Iris pigment epithelial cell (primary cell): ENCODE measurements at regions not wholly inside any gene's neighbourhood (a gene's known extent, or its start where the extent isn't known, plus 50 kb on each side); places are given as distances from the start of the nearest gene placed in this dataset.
"Not testable (repeated sequence)": the region's sequence is repeated elsewhere in the genome, so short reads cannot be mapped to it uniquely, and the experiment has no call there.

ENCODE experiments used
- DNase-seq: peaks from one replicate; pipeline ENCODE4 v3.0.0-alpha.2; 2011; ENCODE audit warnings: low read depth

DNA sequence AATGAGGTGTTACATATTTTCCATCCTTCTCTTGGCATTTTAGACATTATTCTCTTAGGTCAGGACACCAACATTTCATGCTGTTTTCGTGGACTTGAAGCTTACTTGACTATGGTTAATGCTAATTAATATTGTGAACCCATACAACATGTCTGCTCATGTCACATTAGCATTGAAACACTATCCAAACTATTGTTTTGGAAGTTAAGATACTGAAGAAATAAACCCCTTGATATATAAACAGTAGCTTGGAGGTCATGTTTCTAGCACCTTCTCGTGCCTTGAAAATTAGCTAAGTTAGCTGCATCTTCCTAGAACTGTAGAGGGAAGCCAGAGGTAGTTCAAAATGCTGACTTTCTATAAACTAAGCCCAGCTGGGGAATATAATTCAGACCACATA, 288.8 kb downstream of the LTN1 start:
- no peak for DNase-seq

DNA sequence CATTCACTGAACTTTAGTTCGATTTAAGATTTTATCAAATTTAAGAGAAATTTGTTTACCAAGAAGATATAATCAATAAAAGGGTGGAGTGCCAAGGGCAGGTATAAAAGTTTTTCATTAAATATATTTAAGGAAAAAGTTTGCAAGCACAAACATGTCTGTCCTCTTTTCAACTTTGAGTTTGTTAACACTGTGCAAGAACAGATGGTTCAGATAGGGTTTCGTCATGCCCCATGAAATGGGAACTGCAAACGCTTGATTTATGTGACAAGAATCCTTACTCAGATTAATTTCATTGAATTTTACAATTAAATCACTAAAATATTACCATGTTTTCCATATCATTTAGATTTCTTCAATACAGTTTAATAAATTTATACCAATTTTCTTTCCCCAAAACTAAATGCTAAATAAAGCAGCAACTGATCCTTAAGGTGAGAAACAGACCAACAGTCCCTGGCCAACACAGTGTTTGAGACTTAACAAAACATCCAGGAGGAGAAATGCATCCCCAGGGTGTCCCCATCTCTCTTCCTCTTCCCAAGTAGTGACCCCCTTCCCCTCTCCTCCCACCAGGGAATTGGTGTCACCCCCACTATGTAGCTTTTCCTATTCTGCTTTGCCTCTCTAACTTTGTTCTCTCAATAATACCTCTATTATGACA, 292.9 kb downstream of the LTN1 start:
- no peak for DNase-seq

DNA sequence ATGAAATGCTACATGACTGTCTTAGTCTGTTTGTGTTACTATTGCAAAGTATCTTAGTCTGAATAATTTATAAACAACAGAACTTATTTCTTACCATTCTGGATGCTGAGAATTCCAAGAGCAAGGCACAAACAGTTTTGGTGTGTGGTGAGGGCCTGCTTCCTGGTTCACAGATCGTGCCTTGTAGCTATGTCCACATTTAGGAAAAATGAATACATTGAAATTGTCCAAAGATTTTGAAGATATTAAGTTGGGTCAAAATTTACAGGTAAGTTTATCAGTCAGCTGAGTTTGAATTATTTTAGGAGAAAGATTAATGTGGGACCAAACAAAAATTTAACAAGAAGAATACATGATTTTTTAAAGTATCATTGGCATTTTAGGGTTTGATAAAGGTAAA, 293.5 kb downstream of the LTN1 start:
- DNase-seq, result no peak

DNA sequence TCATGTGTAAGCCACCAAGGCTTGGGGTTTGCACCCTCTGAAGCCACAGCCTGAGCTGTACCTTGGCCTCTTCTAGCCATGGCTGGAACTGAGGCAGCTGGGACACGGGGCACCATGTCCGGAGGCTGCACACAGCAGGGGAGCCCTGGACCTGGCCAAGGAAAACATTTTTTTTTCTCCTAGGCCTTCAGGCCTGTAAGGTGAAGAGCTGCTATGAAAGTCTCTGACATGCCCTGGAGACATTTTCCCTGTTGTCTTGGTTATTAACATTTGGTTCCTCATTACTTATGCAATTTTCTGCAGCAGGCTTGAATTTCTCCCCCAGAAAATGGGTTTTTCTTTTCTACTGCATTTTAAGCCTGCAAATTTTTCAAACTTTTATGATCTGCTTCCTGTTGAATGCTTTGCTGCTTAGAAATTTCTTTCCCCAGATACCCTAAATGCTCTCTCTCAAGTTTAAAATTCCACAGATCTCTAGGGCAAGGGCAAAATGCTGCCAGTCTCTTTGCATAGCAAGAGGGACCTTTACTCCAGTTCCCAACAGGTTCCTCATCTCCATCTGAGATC, 295.8 kb downstream of the LTN1 start:
- no peak for DNase-seq

DNA sequence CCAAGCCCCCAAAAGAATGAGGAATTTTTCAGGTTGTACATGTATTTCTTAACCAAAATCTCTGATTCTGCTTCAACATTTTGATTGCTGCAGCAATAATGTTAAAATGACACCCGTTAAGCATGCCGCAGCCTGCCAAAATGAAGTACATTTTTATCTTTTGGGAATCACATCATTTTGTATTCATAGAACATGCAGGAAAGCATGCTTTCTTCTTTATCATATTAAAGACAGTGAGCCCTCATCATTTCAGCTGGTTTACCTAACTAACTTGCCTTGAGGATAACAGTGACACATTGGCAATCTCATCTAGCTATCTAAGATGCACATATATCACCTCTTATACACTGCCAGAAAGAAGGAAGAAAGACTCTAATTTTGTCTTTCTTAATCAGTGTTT, 299.2 kb downstream of the LTN1 start:
- DNase-seq, result no peak

DNA sequence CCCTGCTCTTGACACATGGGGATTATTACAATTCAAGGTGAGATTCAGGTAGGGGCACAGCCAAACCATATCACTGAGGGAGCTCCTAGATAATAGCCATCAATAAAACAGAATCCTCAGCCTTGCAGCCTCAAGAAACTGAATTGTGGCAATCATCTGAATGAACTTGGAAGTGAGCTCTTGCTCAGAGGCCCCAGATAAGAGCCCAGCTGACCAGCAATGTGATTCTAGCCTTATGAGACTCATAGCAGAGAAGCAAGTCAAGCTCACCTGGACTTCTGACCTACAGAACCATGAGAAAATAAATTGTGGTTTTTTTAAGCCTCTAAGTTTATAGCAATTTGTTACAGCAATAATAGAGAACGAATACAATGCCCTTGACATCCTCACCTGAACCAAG, 302.5 kb downstream of the LTN1 start:
- DNase-seq, result no peak

DNA sequence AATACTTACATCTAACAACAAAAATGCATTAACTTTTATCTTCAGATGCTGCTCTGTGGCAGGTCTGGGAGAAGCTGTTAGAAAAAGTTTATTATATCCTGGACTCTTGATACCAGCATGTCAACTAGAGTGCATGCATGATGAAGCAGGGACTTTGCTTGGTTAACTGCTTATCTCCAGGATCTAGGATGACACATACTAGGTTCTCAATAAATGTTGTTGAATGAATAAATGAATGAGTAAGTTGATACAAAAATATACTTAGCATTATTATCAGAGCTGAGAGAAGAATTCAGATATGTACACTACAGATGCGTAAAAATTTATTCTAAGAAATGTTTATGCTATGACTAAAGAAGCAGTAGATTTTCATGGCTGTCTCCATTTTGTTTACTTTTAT, 304.3 kb downstream of the LTN1 start:
- no peak for DNase-seq

DNA sequence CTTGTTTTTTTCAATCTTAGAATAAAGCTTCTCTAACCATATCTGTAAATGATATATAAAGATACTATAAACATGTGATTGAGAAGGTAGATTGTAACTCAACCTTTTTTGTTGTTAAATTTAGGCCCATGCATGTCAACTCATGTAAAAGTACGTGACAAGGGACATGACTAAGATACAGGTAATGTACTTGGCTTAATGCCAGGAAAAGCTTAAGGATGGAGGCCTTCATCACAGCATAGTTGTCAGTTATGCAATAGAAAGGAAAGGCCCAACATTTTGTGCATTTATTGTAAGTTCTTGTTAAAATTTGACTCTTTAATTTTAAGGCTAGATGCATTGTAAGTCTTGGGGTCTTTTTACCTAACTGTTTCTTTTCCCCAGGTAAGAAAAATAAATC, 305.1 kb downstream of the LTN1 start:
- DNase-seq, result no peak

DNA sequence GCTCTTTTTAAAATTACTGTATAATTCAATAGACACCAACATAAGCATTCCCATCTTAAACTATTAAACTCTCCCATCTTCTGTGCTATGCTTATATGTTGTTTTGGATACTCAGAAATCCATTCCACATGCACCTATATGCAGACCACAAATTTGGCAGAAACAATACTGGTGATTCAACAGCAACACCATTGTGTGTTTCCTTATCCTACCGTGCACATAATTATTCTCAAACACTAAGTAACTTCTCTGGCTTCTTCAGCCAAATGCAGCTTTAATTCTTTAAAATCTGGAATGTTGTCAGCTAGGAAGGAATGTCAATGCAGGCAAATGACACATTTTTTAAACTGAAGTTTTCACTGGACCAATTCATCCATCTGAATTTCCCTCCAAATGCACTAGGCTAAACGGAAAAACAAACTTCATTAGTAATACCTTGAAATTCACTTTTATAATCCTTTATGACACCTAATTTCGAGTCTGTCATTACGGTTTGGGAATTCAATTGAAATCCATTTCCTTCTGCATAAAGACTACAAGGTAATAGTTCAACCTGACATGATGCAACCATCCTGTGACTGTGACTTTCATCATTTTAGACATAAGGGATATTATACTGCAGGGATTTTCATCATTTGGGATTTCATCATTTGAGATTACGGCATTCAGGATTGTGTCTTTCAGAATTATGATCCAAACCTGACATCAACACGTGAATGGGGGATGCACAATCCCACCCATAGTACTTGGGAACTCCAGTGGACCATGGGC, 308.5 kb downstream of the LTN1 start:
- DNase-seq, result no peak

DNA sequence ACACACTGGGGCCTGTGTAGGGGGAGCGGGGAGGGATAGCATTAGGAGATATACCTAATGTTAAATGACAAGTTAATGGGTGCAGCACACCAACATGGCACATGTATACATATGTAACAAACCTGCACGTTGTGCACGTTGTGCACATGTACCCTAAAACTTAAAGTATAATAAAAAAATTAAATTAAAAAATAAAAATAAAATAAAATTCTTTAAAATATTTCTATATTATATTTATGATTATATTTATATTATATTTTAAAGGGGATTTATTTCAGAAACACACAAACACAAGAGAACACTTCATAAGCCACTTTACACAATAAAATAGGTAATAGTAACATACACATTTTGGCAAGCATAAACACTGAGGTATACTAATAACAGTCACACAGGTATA, 309.8 kb downstream of the LTN1 start:
- DNase-seq, result not testable (repeated sequence)

DNA sequence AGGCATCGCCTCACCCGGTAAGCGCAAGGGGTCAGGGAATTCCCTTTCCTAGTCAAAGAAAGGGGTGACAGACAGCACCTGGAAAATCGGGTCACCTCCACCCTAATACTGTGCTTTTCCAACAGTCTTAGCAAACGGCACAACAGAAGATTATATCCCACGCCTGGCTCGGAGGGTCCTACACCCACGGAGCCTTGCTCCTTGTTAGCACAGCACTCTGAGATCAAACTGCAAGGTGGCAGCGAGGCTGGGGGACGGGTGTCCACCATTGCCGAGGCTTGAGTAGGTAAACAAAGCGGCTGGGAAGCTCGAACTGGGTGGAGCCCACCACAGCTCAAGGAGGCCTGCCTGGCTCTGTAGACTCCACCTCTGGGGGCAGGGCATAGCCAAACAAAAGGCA, 315.6 kb downstream of the LTN1 start:
- not testable (repeated sequence) for DNase-seq

DNA sequence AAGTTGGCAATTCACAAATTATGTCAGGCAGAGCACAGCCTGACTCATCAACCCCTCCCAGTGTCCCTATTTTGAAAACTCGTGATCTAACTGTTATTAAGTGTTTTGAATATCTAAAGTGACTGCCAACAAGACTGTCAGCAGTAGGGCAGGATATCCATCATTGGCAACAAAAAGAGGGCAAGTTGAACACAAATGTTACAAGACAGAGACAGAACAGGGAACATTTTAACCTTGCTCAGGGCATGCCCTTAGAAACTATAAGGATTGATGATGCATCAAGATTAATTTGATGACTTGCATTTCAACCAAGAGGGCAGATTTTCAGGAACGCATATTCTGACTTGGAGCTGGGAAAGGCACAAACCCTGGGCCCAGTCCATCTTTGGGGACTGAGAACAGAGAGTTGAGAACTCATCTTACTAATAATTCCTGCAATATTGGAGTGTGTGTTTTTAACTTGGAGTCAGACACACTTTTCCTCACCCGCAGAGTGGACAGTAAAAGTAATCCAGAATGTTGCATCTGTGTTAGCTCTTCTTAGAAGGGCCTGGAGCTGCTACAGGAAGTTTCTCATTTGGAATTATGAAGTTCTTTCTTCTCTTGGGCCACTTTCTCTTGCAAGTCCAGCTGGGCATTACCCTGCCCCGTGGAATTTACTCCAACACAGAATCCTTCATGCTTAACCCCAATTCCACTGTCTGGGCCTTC, 317.2 kb downstream of the LTN1 start:
- peak; percentile 7 for DNase-seq

DNA sequence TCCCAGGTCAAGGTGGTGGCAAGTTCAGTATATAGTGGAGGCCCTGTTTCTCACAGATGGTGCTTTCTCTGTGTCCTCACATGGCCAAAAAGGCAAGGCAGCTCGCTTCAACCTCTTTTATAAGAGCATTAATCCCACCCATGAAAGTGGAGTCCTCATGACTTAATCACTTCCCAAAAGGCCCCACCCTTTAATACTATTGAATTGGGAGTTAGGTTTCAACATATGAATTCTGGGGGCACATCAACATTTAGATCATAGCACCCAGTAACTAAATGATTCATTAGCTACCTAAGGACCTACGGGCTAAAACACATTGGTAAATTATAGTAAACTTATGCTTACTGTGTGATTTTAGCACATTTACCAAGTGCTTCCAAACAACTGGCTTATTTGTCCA, 317.9 kb downstream of the LTN1 start:
- DNase-seq, result no peak

DNA sequence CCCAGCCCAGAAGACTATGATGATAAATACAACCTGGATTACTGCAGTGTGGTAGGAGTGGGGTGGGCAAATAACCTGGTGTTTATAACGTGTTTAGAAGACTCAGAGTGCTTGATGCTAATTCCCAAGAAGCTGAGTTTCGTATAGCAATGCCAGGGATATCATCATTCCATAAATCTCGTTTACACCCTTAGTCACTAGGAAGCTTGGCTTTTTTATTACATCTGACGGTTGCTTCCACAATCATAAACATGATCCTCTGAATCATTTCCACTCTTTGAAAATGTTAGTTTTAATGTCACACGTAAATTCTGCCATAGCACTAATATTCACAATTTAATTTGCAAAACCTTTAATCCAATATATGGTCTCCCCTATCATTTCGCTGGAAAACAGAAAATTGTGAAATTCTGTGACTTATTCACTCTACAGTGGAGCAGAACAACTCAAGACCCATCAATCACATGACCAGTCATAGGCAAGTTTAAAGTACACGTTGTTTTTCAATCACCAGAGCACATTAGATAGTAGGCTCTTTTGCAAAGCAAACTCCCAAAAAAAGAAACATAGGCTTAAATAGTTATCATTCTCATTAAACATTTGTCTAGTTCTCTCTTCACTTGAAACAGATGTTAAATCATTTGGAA, 321.0 kb downstream of the LTN1 start:
- no peak for DNase-seq

DNA sequence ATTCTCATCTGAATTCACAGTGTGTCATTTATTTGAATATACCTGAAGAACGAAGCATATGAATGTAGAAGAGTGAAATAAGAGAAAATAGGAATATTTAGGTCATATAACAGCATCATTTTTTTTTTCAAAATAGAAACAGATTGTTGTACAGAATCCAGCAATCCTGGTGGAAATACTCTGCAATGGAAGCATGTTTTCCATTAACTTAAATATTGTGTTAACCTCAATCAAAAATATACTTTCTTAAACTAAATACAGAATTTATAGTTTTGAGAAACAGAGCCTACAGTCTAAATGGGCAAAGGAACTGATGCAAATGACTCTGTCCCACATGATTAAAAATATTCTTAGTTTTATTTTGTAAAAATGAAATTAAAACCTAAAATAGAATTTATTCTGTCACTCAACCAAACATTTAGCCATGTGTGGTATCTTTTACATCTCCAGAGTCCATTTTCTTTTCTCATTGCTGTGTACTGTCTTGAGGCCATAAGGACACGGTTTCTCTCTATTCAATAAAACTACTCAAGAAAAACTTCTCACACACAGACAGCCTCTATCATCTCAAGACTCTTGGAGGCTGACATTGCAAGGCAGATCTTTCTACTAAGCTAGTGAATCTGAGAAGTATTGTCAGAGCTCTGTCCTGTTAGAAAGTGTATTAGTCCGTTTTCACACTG, 322.6 kb downstream of the LTN1 start:
- DNase-seq, result no peak

DNA sequence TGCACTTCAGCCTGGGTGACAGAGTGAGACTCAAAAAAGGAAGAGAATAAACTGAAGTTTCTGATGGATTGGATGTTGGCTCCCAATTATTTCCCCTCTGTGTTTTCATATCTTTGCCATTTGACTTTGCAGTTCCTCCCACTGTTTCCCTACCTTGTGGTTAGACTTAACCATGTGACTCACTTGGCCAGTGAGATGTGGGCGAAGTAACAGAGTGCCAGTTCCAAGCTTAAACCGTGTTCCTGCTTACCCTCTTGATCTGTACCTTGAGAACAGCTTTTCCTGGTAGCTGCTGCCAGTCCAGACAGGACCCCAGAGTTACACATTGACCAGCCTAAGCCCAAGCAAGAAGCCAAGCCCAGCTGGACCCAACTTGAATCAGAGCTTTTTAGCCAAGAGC, 323.4 kb downstream of the LTN1 start:
- no peak for DNase-seq

DNA sequence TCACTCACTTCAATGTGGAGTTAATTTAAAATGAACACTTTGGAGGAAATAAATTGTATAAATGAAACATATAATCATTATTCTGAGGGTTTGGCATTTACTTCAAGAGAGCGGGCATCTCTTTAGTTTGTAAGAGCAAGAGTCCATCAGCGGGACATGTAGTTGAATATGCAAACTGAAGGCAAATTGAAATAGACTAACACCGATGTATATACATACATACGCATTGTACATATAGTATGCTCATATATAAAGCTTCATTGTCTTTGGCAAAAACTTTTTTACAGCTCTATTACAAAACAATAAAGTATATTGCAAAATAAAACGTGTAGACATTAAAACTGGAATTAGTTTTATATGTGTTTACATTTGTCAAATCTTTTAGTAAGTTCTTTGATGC, 328.9 kb downstream of the LTN1 start:
- DNase-seq, result no peak

DNA sequence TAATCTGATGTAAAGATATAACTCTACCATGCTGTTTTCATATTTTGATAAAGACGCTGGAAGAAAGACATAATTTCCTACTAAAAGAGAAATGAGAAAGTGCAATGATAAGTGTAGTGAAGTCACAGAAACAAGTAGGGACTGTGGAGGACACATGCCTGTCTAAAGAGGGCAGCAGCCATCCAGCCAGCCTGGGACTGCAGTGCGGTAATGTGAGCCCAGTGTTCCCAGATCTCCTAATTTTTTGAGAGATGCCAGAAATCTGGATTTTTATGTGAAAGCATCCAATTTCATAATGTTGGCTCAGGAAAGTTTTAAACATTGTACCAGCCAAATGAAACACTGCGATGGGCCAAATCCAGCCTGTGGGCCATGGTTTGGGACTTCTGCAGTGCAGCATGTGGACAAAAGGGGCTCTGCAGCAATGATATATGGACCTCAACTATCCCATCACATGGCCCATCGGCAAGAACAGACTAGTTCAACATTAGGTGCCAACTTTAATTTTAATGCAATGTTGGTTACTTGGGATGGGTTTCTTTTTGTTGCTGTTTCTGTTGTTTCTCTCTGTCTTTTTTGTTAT, 329.5 kb downstream of the LTN1 start:
- DNase-seq, result no peak

DNA sequence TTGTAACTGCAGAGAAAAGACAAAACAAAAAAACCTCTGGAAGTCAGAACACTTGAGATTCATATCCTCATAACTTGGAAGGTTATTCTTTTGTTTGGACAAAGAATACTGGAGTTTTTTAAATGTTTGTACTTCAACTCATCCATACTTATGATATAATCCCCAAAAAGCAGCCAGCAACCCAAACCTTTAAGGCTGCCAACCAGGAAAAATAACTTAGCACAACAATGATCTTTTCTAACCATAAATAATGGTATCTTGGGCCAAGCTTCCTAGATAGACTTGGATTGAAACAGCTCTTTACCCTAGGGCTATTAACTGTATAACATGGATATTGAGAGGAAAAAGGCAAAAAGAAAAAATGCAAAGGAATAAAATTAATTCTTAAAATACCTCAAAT, 335.1 kb downstream of the LTN1 start:
- no peak for DNase-seq

DNA sequence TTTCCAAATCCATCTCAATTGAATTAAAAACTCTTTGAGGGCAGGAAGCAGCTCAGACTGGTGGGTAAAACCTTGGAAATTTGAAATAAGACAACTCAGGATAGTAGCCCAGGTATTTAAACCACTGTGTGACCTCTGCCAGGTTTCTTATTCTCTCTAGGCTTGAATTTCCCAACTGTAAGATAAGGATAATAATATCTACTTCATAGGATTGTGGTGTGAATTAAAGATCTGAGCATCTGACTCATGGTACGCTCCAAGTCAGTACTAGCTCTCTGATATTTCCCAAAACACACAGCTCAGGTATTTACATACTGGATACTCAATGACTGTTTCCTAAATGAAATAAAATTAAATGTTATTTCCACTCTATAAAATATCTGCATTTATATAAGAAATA, 337.2 kb downstream of the LTN1 start:
- no peak for DNase-seq

DNA sequence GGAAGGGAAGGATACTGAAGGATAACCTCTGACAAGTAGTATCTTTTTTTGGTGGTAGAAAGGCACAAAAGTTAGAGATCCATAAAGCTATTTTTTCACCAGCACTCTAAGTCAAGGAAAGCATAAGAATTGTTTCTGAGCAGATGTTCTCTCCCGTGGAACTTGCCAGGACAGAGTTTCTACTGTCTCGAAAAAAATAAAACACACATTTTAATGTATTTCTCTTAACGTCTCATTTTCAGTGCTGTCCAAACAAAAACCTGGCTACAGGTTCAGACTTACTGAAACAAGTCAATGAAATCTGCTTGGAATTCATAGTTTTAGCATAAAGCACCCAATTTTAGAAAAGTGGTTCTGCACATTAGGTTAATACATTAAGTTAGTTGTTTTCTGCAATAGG, 338.3 kb downstream of the LTN1 start:
- no peak for DNase-seq

DNA sequence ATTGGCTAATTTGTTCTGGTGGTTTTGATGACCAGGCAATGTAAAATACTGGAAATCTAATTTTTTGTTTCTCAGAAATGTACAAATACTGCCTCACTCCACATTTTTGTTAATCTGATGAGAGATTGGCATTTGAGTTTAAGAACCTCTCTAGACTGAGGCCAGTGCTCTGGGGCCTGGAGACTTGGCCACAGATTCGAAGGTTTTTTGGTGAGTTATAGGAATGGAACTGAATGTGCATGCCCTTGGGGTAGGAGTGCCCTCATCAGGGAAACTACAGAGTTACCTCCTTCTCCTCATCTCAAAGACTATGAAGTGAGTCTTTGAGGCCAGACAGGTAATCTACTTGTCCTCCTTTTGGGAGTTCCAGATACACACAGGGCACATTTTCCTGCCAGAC, 347.9 kb downstream of the LTN1 start:
- no peak for DNase-seq
